Stimulated activated CD8-positive, alpha-beta memory T cell treated with anti-CD3 and anti-CD28 coated beads, Interleukin-12 subunit alpha, Interleukin-12 subunit beta, amount 100 ng/mL, for 4 hours (primary cell): ENCODE measurements at regions not wholly inside any gene's neighbourhood (a gene's known extent, or its start where the extent isn't known, plus 50 kb on each side); places are given as distances from the start of the nearest gene placed in this dataset.

ENCODE experiments used
- DNase-seq: peaks from one replicate; pipeline ENCODE4 v3.0.0-alpha.2; 2020; ENCODE audit warnings: low read depth

DNA sequence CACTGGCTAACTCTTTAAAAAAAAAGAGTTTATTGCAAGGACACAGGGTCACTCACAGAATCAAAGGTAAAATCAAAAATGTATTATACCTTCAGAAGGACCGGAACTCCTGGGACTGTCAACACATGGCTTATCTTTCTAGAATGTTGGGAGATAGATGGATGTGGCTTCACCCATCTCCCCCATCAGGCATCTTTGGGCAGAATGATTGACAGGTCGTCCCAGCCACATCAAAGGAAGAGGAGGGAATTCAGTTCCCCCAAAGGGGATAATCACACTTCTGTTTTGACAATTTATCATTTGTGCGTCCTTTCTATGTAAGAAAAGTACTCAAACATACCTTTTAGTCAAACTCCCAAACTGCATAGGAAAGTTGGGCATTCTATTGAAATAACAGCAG, 228.6 kb upstream of the CDH5 start:
- no peak for DNase-seq

DNA sequence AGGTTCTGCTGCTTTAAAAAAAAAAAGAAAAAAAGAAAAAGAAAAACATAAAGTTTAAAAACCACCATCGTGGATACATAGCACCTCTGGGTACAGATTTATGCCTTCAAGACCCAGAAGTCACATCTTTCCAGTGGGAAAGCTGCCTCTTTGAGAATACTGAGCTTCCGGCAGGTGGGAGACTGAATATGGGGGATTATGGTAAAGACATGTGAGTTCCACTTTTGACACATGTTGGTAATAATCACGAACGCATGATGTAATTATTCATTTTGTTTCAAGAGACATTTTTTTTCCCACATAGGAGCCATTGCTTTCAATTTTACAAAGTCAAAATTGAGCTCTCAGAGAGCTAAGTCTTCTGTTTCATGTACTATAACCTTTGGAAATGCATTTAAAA, 229.7 kb upstream of the CDH5 start:
- DNase-seq: no peak

DNA sequence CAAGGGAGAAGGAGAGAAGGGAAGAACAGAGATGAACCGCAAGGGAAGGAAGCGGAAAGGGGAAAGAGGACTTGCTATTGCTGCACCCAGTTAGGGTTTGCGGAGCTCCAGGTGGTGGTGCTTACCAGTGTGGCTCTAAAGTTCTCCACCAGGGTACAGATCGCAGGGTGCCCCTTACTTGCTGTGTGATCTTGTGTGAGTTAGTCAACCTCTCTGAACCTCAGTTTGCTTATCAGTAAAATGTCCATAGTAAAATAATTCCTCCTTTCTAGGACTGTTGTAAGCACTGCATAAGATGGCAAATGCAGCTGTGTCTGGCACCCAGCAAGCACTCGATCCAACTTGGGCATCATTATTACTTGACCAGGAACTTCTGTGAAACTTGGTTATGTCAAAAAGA, 230.7 kb upstream of the CDH5 start:
- DNase-seq: no peak

DNA sequence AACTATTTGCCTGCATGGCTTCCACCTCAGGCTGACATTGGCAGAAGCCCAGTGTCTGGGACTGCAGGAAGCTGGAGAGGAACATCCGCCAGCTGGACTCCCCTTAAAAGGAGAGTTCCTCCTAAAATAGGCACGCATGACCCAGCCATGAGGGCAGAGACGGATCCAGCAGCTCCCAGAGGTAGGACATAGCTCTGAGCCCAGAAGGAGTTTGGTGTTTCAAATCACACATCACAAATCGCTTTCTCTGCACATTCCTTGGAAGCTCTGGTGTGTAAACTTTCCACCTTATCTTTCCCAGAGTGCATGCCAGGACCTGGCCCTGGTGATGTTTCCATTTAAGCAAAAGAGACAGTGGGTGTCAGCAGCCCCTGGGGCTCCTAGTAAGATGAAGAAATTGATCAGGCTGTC, 231.1 kb upstream of the CDH5 start:
- no peak for DNase-seq

DNA sequence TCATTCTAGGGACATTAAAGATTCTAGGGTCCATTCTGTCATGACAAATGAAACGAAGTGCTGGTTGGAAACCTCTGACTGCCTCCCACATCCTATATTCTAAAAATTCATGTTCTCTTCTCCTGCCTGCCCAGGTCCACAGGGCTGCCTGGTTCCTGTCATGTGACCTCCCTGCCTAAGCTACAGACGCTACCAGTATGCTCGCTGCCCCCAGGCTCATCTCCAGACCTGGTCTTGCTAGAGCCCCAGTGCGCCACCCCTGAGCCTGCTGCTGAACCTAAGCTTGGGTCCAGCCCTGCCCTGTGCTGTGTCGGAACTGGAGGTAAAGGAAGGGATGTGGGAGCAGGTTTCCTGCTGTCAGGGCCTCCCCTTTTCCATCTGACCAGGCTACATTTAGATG, 231.6 kb upstream of the CDH5 start:
- no peak for DNase-seq

DNA sequence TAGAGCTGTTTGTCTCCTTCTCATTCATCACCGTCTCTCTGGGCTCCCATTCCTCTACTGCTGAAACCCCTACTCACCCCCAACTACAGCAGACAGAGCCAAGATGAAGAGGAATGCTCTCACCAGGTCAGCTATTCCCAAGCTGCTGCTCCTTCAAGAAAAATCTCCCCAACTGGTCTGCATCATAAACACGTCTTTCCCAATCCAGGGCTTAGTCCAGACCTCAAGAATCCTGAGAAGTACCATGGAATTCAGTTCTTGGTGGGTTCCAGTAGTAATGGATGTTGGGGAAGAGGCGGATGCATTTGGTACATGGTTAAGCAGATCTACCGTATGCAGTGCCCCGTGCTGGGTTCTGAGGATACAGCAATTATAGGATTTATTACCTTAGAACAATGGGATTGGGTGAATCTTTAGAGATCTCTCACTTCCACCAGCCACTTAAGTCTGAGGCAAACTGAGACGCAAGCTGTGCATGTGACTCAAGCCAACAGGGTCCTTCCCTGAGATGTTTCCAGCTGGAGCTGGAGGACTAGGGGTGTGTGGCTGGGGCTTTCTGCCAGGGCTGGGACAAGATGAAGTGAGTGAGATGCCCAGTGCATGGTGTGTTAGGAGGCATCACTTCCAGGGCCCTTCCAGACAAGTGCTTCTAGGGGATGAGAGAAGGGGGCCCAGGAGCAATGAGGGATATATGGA, 232.7 kb upstream of the CDH5 start:
- no peak for DNase-seq

DNA sequence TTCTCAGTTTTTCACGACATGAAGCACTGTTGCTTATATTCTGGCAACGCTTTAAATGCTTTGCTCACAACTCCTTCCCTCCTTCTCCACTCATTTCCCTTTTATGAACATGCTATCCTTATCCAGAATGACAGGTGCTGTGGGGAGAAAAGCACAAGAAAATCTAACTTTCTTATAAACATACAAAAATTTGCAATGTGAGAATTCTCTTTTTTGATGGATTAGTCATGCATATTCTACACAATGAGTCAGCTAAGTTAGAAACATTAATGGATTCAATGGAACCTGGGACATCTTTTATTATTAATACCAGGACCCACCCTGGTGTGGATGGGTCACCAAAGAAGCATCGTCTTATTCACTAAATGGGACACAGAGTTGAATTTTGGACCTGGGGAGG, 234.6 kb upstream of the CDH5 start:
- no peak for DNase-seq

DNA sequence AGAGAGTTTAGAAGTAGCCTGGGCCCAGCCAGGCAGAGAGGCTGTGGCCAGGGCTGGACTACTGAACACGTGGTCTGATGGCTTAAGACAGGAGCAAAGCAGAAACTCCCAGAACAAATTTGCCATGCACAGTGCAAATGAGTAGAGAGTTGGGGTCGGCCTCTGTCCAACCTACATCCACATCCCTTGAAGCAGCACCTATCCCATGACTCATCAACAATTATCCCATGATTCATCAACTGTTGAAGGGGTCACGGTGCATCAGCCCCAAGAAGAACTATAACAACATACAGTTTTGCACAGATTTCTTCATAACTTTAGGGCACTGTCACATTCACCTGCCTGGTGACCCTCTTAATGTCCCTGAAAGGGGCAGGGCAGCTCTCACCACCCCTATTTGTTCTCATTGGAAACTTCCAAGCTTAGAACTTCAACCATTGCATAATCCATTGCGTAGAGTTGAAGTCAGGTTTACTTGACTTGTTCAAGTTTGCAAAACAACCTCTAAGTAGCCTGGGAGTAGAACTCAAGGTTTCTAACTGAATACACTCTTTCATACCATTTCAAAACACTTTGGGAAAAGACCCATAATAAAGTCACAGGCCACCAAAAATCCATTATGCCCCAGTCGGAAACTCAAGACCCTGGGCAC, 235.2 kb upstream of the CDH5 start:
- no peak for DNase-seq

DNA sequence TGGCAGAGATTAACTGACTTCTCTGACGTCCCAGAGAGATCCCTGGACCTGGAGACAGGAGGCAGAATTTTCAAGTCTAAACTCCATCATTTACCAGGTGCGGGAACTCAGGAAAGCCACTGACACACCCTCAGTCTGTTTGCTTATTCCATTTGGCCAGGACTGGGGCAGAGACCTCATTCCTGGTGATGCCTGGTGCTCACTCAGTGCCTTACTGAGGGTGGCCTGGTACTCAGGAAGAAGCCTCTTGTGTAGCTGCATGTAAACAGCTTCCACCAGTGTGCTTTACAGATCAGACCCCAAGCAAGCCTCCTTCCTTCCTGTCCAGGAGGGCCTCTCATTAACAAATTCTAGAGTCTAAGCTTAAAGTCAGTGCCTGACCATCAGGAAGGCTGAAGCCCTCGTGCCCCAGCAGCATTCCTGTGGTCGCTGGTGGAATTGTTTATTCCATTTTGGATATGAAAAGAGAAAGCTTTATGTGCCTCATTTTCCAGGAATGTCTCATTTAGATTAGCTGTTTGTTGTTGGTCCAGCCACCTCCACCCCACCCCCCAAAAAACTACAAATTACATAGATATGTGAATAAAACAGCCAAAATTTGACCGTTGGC, 236.1 kb upstream of the CDH5 start:
- DNase-seq: no peak

DNA sequence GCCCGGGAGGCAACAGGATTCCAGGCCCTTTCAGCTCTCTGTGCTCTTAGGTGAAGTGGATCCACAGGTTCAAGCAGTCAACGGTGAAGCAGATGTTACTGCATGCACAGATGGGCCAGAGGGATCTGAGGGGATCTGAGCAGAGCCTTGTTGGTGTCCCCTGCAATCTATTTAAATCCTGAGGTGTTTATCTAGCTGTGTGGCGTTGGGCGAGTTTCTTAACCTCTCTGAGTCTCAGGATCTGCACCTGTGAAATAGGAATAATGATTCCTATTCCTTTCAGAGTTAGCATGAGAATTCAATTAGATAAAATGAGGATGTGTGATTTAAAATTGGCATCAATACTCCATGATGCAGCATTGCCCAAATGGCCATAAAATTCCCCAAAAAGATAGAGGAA, 237.3 kb upstream of the CDH5 start:
- DNase-seq: no peak

DNA sequence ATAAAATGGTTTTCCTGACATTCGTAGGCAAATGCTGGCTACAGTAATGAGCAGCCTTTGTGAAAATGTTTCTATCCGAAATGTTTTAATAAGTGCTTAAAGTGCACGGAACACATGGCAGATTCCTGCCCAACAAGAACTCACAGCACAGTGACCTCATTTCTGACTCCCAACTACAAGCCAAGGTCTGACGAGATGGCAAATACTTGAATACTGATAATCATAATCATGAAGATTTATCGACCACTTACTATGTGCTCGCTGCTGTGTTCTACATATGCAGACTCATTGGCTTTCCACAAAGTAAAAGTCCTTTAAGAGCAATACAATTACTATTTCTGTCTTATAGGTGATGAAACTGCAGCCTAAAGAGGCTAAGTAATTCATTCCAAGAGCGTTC, 238.1 kb upstream of the CDH5 start:
- DNase-seq: no peak

DNA sequence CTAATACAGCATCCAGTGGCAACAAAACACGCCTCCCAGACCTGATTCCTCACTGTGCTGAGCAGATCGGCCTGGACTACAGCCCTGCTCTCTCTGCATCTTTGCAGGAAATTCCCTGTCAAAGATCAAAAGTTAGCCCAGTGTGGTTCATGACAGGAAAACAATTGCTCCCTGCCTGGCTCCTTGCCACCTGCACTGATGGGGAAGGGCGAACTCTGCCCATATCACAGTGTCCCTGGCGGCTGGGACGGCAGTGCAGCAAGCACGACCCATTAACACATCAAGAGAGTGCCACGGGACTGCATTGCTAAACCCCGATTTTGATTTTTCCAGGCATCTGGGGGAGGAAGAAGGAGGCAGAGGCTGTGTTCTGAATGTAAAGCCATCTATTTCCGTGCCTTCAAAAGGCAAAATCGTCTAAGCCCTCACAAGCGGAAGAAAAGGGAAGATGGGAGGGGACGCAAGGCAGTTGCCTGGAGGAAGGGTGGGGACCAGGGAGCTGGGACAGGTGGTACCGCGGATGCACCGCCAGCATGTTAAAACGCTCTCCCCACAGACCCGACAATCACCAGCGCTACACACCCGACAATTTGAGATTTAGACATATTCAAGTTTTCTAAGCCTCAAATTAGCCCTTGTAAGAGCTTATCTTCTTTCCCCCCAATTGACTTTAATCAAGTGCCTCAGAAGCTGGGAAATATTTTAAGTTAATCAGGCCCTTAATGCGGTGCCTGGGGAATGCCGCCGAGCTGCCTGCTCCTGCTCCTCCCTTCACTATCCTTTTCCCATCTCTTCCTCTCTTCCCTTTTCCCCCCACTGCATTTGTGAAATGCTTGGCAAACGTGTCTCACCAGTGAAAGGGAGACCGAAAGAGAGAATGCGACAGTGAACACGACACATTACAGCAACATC, 238.8 kb upstream of the CDH5 start:
- no peak for DNase-seq

DNA sequence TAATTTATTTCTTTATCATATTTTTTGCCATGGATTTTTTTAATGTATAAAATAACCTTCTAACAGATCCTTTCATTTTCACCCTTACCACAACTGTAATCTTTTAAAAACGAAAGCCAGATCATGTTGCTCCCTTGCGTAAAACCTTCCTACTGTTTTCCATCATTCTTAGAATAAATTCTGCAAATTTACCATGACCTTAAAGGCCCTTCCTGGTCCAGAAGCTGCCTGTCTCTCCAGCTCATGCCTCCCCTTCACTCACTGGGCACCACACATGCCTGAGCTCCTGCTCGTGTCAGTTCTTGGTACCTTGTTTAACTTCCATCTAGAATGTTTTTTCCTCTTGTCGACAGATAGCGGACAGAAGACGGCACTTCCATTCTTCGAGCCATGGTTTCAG, 245.0 kb upstream of the CDH5 start:
- DNase-seq: no peak

DNA sequence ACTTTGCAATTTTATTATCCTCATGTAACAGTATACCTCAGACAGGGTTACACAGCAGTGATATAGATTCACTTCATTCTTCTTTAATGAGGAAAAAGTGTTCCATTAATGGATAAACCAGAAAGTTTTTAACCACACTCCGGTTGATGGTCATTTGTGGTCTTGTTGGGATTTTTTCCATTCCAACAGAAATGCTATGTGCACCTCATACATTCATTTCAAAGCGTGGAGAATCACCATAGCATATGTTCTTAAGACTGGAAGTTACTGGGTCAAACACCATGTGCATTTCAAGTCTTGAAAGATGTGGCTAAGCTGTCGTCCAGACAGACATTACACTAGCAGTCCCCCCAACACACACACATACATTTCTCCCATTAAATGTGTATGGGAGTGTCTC, 245.8 kb upstream of the CDH5 start:
- DNase-seq: no peak

DNA sequence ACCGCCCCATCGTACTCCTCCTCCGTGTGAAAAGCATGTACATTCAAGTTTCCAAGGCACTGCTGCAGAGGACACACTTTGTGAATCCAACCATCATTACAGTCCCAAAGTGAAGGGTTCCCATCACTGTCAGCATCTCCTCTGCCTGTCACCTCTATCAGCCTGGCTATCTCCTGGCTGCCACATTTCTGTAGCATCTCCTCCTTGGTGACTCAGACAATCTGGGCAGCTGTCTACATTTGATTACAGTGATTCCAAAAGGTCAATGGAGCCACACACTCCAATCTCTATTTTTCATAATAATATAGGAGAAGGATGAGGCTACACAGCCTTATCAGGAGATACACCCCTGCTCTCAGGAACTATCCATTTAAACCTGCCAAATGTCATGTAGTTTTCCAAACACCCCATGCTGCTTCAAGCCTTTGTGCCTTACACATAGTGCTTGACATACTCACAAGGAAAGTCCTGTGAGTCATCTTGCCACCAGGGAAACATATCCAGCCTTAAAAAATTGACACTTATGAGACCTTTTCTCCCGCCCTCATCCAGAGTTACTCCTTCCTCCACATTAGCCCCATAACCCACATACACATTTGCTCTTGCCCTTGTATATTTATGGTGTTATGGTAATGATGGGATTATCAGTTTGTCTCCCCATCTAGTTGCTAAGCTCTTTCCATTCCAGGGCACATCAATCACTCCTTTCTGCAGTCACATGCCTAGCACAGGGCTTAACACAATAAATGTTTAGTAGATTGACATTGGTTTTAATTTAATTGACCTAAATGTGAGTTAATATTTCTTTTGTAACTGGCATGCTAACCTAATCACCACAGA, 250.1 kb upstream of the CDH5 start:
- DNase-seq: no peak

DNA sequence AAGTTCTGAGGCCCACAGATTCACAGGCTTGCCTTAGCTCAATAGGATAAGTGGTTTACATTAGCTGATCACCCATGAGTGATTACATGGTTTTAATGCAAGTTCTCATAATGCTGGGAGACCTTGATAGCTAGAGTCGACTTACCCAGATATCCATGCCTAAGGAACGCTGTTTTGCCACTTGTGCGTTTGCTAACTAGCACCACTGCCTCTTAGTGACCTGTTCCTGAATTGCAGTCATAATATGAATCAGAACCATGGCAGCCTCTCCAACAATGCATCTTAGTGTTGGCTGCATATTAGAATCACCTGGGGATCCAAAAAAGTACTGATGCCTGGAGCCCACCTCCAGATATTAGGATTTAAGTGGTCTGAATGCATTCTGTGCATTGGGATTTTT, 251.1 kb upstream of the CDH5 start:
- no peak for DNase-seq

DNA sequence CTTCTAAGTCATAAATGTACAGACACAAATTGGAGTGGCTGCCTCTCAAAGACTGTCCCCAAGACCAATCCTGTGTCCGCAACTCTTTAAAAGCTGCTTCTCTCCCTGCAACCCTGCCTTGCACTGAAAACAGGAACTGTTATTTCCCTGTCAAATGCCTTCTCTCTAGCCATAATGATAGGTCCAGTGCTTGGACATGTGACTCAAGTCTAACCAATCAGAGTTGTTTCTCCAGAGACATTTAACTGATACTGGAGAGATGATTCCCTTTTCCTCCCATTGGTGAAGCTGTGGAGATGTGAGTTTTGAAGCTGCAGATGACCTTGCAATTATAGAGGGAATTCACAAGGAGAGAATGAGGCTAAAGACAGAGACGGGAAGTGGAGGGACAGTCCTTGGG, 253.3 kb upstream of the CDH5 start:
- DNase-seq: no peak

DNA sequence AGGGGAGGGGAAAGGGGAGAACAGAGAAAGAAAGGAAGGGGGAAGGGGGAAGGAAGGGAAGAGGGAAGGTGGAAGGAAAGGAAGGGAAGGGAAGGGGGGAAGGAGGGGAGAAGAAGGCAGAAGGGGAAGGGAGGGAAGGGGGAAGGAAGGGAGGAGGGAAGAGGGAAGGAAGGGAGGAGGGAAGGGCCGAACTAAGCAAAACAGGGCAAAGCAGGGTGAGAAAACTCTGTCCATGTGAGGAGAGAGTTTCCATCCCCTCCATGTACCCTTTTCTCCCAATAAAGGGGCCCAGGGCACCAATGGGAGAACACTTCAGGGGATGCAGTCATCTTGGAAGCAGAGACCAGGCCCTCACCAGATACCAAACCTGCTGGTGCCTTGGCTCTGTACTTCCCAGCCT, 256.8 kb upstream of the CDH5 start:
- DNase-seq: no peak

DNA sequence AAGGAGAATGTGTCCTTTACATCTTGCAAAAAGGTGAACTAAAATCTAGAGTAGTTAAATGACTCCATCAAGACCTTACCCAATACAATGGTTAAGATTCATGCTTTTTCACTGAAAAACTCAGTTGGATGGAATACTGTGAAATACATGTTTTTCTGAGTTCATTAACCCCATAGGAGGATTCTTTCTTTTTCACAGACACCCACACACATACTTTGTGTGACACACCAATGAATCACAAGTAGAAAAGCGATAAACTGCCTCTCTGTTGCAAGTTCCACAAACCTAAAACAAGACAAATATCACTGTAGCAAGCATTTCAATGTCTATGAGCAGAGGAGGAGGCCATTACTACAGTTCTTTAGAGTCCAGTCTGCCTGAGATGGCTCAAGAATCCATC, 258.8 kb upstream of the CDH5 start:
- no peak for DNase-seq

DNA sequence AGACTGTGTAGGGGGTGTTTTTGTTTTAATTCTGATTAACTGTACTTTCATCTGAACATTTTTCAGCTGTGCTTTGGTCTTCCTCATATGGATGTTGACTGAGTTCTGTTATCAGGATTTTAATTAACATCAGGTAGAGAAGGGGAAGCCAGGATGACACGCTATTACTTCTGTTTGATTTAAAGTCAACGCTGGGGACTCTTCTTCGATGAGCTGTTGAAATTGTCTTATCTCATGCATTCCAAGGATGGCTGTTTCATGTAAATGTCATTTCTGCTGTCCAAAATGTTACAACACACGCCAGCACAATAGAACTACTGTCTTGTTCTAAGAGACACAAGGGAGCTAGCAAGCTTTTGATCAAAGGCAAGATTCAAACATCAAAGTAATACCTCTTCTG, 263.3 kb upstream of the CDH5 start:
- DNase-seq: no peak

DNA sequence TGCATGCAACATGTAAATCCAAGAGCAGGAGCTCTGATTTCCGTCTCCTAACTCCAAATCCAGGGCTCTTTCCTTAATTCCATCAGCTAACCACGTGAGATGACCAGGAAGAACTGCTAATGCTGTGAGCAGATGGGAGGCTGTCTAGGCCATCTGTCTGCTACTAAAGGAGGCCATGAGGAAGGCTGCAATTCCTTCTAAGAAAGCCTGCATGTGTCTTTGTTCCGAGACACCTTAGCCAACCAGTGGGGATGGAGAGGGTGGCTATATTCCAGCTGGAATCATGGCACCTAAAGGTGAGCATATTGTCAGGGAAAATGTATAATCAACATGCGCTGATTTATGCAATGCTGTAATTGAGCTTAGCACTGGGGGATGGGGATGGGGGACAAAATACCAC, 267.2 kb upstream of the CDH5 start:
- no peak for DNase-seq

DNA sequence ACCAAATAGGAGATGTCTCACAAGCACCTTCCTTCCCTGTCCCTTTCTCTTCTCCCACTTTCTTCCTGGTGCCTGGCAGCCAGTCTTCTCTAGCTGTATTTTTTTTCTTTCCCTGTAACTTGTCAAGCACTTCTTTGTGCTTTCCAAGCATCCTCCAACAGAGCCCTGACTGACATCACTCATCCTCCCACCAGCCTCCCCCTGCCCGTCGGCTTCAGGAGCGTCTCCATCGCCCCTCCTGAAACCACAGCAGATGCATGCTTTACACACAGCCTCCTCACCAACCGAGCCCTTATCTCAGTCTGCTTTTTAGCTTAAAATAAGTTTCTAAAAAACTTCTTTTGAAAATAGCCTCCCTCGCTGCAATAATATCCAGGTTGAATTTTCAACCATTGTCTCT, 268.7 kb upstream of the CDH5 start:
- no peak for DNase-seq
